Progenitor cell of endocrine pancreas (in vitro differentiated cells): ENCODE measurements at regions not wholly inside any gene's neighbourhood (a gene's known extent, or its start where the extent isn't known, plus 50 kb on each side); places are given as distances from the start of the nearest gene placed in this dataset.

Experiments used
- DNase-seq: peaks from one replicate; pipeline ENCODE4 v3.0.0; 2021; ENCODE audit warnings: low spot score; ENCODE audit not compliant: unreplicated experiment
- H3K27ac Mint-ChIP-seq: 2 replicates; pipeline ENCODE4 v1.8.0; 2021; ENCODE audit warnings: mild to moderate bottlenecking, moderate library complexity, mixed read lengths
- H3K27me3 Mint-ChIP-seq: 2 replicates; pipeline ENCODE4 v1.8.0; 2021; ENCODE audit warnings: mixed read lengths
- H3K36me3 Mint-ChIP-seq: 2 replicates; pipeline ENCODE4 v1.8.0; 2022; ENCODE audit warnings: mixed read lengths; ENCODE audit not compliant: insufficient read depth
- H3K4me1 Mint-ChIP-seq: 2 replicates; pipeline ENCODE4 v1.8.0; 2021; ENCODE audit warnings: low read depth, mixed read lengths
- H3K4me3 Mint-ChIP-seq: 2 replicates; pipeline ENCODE4 v1.8.0; 2021; ENCODE audit warnings: low read depth, mild to moderate bottlenecking, moderate library complexity, mixed read lengths
- H3K9me3 Mint-ChIP-seq: 2 replicates; pipeline ENCODE4 v1.8.0; 2021; ENCODE audit warnings: low read depth, mixed read lengths
- CTCF ChIP-seq: fragments of 200-600 bp; sonication (generic); IDR thresholded peaks from one replicate; pipeline ENCODE4 v1.5.0; 2021; ENCODE audit warnings: antibody characterized with exemption, mild to moderate bottlenecking; ENCODE audit not compliant: unreplicated experiment

DNA sequence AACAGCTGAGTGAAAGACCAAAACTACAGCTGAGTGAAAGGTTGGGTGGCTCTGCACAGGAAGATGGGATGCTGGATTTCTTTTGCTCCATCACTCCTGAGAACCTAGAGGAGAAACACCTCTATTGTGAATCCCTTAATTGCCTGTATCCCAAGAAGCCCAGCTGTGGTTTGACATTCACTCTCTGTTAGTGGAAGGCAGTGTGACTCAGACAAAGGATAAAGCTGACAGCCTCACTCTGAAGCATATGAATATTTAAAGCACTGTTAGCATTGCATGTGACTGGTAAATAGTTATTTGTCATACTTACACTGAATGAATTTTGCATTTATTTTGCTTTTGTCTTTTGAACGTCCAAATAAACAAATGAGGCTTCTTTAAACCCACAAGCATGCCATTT lies 367.1 kb upstream of the RIOK2 start:
- Mint-ChIP-seq H3K4me1 (no peaks in the 10 kb centered on the region), H3K4me3 (no peak overlapping the region), H3K9me3 (no peaks in the 10 kb centered on the region), H3K36me3 (no peaks in the 10 kb centered on the region), H3K27me3 (no peaks in the 10 kb centered on the region), H3K27ac (no peak overlapping the region)
- no peak for DNase-seq
- TF ChIP-seq CTCF, result no peak

- Mint-ChIP-seq H3K9me3 (no peaks in the 10 kb centered on the region), H3K27me3 (no peaks in the 10 kb centered on the region), H3K27ac (no peak overlapping the region), H3K4me3 (no peak overlapping the region), H3K36me3 (no peaks in the 10 kb centered on the region), H3K4me1 (no peaks in the 10 kb centered on the region)
- DNase-seq, result no peak
- no peak for TF ChIP-seq CTCF
These were observed 367.8 kb upstream of the RIOK2 start for GRCh38 chr5:97550818-97551217.

DNA sequence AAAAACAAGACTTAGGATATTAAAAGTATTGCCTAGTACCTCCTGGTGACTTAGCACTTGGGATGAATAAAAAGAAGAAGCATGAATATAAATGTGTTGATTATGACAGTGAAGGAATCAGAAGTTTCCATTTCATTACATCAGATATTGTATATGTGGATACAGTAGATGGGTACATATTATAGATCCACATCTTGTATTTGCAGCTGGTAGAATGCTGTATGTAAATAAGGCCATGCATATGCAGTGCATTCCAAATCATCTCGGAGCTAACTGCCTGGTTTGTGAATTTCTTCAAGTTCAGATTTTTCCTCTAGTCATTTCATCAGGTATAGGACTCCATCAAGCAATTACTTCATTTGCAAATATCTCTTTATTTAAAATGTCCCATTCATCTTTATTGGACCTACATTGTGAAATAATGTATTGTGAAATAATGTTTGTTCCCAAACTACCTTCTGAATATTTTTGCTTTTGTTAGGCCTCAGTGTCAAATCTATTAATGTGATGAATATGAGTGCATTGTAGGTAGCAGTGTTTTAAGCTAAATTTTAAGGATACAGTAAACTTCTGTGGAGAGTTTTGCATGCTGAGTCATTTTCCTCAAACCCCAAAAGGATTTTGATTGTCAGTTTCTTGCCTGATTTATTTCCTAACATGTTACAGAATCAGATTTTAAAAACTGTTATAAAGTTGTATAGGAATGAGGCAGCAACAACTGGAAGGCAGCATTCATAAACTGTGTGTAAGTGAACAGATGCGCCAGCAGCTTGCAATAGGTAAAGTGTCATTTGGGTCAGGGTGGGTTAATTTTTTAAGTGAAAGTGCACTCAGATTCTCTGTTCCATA lies 370.8 kb upstream of the RIOK2 start:
- no peak overlapping the region for H3K27ac Mint-ChIP-seq
- no peak for DNase-seq
- no peaks in the 10 kb centered on the region for H3K4me1 Mint-ChIP-seq
- H3K9me3 Mint-ChIP-seq, result no peaks in the 10 kb centered on the region
- H3K4me3 Mint-ChIP-seq, result no peak overlapping the region
- no peaks in the 10 kb centered on the region for H3K27me3 Mint-ChIP-seq
- no peaks in the 10 kb centered on the region for H3K36me3 Mint-ChIP-seq
- TF ChIP-seq CTCF, result no peak

DNA sequence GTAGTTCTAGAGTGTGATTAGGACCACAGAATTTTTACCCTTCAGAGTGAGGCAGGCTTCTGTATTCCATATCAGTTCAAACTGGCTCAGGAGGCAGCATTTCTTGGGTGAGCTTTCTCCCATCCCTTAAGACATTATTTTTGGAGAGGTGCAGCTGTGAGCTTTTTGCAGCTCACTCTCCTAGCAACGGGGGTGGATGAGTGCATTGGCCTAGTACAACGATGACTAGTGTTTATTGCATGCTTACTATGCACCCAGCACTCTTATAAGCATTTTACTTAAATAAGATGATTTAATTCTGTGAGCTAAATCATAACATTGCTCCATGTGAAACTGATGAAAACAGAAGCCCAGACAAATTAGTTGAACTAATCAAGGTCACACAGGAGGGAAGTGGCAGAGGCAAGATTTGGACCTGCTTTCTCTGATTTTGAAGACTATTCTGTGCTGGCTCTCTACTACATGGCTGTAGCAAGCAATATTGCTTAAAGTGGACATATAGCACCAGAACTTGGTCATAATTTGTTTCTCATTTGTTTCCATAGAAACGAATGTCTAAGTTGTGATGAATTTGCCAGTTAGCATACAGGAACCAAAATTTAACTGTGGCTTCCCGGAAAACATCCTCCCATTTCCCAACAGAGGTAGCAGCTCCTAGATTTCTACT lies 372.1 kb upstream of the RIOK2 start:
- Mint-ChIP-seq H3K9me3 (no peaks in the 10 kb centered on the region), H3K27me3 (no peaks in the 10 kb centered on the region), H3K27ac (no peak overlapping the region), H3K4me1 (no peaks in the 10 kb centered on the region), H3K36me3 (no peaks in the 10 kb centered on the region), H3K4me3 (no peak overlapping the region)
- no peak for TF ChIP-seq CTCF
- DNase-seq, result no peak

- no peaks in the 10 kb centered on the region for H3K9me3 Mint-ChIP-seq
- H3K27me3 Mint-ChIP-seq, result no peaks in the 10 kb centered on the region
- DNase-seq, result no peak
- no peak overlapping the region for H3K4me3 Mint-ChIP-seq
- H3K36me3 Mint-ChIP-seq, result no peaks in the 10 kb centered on the region
- no peak overlapping the region for H3K27ac Mint-ChIP-seq
- TF ChIP-seq CTCF, result no peak
- no peaks in the 10 kb centered on the region for H3K4me1 Mint-ChIP-seq
These were observed 372.6 kb upstream of the RIOK2 start for GRCh38 chr5:97555644-97555981.
